ES-I3 (cell line): ENCODE measurements at regions not wholly inside any gene's neighbourhood (a gene's known extent, or its start where the extent isn't known, plus 50 kb on each side); places are given as distances from the start of the nearest gene placed in this dataset.
"Not testable (repeated sequence)": the region's sequence is repeated elsewhere in the genome, so short reads cannot be mapped to it uniquely, and the experiment has no call there.

Experiments
- H3K36me3 ChIP-seq: 2 replicates; pipeline ENCODE4 v1.6.1; 2013; ENCODE audit warnings: mild to moderate bottlenecking, low read length, control low read depth, moderate library complexity; ENCODE audit not compliant: insufficient read depth
- H3K4me1 ChIP-seq: 2 replicates; pipeline ENCODE4 v1.6.1; 2013; ENCODE audit warnings: mild to moderate bottlenecking, control low read depth, low read length; ENCODE audit not compliant: insufficient read depth
- H3K9ac ChIP-seq: 2 replicates; pipeline ENCODE4 v1.6.1; 2013; ENCODE audit warnings: low read depth, mild to moderate bottlenecking, low read length, moderate library complexity
- H3K9me3 ChIP-seq: 2 replicates; pipeline ENCODE4 v1.6.1; 2013; ENCODE audit warnings: mild to moderate bottlenecking, low read length, moderate library complexity; ENCODE audit not compliant: control insufficient read depth, insufficient read depth

- Histone ChIP-seq H3K36me3 (no peaks in the 10 kb centered on the region), H3K9ac (no peak overlapping the region), H3K9me3 (no peaks in the 10 kb centered on the region), H3K4me1 (no peaks in the 10 kb centered on the region)
Observed at GRCh38 chr5:158462349-158463114, 603.6 kb upstream of the CLINT1 start.

GRCh38 chr5:158461240-158461854 is 602.4 kb upstream of the CLINT1 start:
- H3K4me1 ChIP-seq: no peaks in the 10 kb centered on the region
- no peak overlapping the region for H3K9ac ChIP-seq
- no peaks in the 10 kb centered on the region for H3K9me3 ChIP-seq
- H3K36me3 ChIP-seq: no peaks in the 10 kb centered on the region

DNA sequence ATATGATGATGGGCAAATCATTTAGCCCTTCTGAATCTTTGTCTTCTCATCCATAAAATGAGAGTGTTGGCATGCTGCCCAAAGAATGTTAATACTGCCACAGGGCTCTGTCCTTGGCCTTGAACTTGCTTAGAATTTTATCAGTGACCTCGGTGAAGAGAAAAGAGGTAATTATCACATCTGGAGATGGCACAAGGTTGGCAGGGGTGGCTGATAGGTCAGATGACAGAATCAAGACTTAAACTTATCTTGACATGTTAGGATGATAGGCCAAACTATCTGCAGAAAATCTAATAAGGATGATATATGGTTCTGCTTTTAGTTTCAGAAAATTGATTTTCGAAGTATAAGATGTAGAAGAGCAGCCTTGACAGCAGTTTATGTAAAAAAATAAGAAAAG is 599.1 kb upstream of the CLINT1 start:
- H3K9ac ChIP-seq: no peak overlapping the region
- no peaks in the 10 kb centered on the region for H3K4me1 ChIP-seq
- H3K36me3 ChIP-seq: no peaks in the 10 kb centered on the region
- no peaks in the 10 kb centered on the region for H3K9me3 ChIP-seq

DNA sequence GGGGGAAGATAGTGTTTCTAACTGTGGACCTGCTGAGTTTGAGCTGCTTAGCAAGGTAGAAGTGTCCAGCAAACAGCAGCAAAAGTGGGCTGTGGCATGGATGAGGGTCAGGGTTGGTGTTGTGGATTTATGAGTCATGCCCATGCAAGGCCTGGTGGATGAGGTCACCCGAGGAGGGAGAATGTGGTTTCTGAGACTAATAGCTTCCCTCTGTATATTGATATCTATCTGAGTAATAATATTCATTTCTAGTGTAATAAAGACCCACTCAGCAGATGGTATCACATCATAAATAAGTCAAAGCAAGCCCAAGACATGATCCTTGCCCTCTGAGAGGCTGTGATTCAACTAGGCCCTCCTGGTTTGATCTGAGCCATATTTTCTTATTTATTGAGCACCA is 597.8 kb upstream of the CLINT1 start:
- H3K9me3 ChIP-seq: no peaks in the 10 kb centered on the region
- H3K4me1 ChIP-seq: no peaks in the 10 kb centered on the region
- H3K36me3 ChIP-seq: no peaks in the 10 kb centered on the region
- no peak overlapping the region for H3K9ac ChIP-seq

GRCh38 chr5:158456241-158456640 is 597.3 kb upstream of the CLINT1 start:
- H3K9ac ChIP-seq: no peak overlapping the region
- H3K36me3 ChIP-seq: no peaks in the 10 kb centered on the region
- H3K9me3 ChIP-seq: no peaks in the 10 kb centered on the region
- H3K4me1 ChIP-seq: no peaks in the 10 kb centered on the region

DNA sequence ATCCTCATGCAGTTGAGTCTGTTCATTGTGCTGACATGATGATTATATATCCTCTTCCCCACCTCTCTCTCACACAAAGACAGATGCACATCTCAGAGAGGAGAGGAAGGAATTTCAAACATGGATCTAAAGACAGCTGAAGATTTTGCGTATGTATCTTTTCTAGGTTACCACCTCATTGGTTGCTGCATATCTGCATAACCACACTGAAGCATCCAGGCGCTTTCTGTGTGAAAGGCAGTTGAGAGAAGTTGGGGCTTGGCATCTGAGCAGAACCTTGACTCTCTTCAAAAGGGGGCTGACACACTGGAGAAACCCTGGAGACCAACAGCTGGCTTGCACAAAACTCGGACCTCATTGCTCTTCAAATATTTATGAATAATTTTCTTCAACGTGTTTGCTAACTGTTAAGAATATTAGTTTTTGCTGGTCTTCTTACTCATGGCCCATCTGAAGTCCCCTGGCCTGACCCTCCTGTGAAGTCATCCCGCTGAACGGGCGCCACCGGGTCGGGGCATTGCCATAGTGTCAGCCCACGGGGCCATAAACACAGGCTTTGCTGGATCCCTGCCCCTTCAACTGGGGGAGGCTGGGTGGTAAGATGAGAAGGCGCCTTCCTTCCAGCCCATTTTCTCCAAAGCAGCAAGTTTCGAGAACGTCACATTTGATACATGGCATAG is 593.2 kb upstream of the CLINT1 start:
- Histone ChIP-seq H3K9me3 (no peaks in the 10 kb centered on the region), H3K4me1 (no peaks in the 10 kb centered on the region), H3K9ac (no peak overlapping the region), H3K36me3 (no peaks in the 10 kb centered on the region)

GRCh38 chr5:158451203-158451992 is 592.5 kb upstream of the CLINT1 start:
- Histone ChIP-seq H3K4me1 (no peaks in the 10 kb centered on the region), H3K9me3 (no peaks in the 10 kb centered on the region), H3K9ac (no peak overlapping the region), H3K36me3 (no peaks in the 10 kb centered on the region)

- H3K9ac ChIP-seq: no peak overlapping the region
- no peaks in the 10 kb centered on the region for H3K9me3 ChIP-seq
- H3K4me1 ChIP-seq: no peaks in the 10 kb centered on the region
- H3K36me3 ChIP-seq: no peaks in the 10 kb centered on the region
Observed at GRCh38 chr5:158450751-158451171, 591.8 kb upstream of the CLINT1 start.

DNA sequence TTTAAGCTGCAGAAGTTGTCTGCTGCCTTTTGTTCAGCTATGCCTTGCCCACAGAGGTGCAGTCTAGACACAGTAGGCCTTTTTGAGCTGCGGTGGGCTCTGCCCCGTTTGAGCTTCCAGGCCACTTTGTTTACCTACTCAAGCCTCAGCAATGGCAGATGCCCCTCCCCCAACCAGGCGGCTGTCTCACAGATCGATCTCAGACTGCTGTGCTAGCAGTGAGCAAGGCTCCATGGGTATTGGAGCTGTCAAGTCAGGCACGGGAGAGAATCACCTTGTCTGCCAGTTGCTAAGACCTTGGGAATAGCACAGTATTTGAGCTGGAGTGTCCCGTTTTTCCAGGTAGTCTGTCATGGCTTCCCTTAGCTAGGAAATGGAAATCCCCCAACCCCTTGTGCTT is 587.8 kb upstream of the CLINT1 start:
- not testable (repeated sequence) for H3K9me3 ChIP-seq, H3K36me3 ChIP-seq, H3K9ac ChIP-seq, H3K4me1 ChIP-seq

- not testable (repeated sequence) for H3K9ac ChIP-seq, H3K9me3 ChIP-seq, H3K4me1 ChIP-seq
Observed at GRCh38 chr5:158439204-158439603, 580.3 kb upstream of the CLINT1 start.

DNA sequence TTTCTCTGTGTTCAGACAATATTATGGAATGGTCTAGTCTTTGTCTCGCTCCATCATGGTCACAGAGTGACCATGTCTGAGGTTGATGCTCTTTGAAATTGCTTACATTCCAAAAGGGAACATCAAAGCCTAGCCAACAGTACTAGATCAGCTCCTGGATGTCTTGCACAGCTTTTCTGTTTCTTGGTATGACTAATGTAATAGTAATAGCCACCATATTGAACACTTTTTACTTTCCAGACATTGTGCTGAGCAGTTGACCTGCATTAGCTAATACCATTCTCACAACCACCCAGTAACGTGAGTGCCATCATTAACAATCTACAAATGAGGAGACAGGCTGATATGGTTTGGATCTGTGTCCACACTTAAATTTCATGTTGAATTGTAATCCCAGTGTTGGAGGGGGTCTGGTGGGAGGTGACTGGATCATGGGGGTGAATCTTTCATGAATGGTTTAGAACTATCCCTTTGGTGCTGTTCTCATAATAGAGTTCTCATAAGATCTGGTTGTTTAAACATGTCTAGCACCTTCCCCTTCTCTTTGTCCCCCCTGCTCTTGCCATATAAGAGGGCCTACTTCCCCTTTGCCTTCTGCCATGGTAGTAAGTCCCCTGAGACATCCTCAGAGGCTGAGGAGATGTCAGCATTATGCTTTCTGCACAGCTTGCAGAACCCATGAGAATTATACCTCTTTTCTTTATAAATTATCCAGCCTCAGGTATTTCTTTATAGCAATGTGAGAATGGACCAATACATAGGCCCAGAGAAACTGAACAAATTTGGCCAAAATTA is 577.5 kb upstream of the CLINT1 start:
- H3K4me1 ChIP-seq: no peaks in the 10 kb centered on the region
- H3K9me3 ChIP-seq: no peaks in the 10 kb centered on the region
- H3K9ac ChIP-seq: no peak overlapping the region
- no peaks in the 10 kb centered on the region for H3K36me3 ChIP-seq

More at GRCh38 chr5:158439204-158439603, 580.3 kb upstream of the CLINT1 start:
- H3K36me3 ChIP-seq: not testable (repeated sequence)

DNA sequence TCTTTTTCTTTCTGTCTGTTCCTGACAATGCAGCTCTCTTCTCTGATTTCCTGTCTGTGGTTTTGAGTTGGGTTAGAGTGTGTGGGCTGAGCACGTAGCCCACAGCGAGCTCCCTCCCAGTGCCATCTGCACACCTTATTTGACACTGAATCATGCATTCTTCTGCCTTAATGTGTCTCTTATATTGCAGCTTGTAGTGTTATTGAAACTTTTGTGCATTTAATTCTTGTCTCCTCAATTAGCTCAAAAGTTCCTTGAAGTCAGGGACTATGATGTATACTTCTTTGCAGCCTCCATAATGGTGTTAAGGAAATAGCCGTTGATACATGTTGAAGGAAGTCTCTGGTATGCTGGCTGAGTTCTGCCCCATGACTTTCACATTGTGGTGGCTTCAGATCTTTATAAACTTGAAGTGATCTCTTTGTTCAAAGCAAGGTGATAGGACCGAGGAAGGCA is 576.2 kb upstream of the CLINT1 start:
- no peaks in the 10 kb centered on the region for H3K9me3 ChIP-seq
- no peaks in the 10 kb centered on the region for H3K36me3 ChIP-seq
- H3K9ac ChIP-seq: no peak overlapping the region
- no peaks in the 10 kb centered on the region for H3K4me1 ChIP-seq

- Histone ChIP-seq H3K36me3 (no peaks in the 10 kb centered on the region), H3K9me3 (no peaks in the 10 kb centered on the region), H3K4me1 (no peaks in the 10 kb centered on the region), H3K9ac (no peak overlapping the region)
Observed at GRCh38 chr5:158434749-158435148, 575.8 kb upstream of the CLINT1 start.

GRCh38 chr5:158433634-158434033 is 574.7 kb upstream of the CLINT1 start:
- Histone ChIP-seq H3K9ac (no peak overlapping the region), H3K4me1 (no peaks in the 10 kb centered on the region), H3K9me3 (no peaks in the 10 kb centered on the region), H3K36me3 (no peaks in the 10 kb centered on the region)
